ENCODE measurements at regions not wholly inside any gene's neighbourhood (a gene's known extent, or its start where the extent isn't known, plus 50 kb on each side); places are given as distances from the start of the nearest gene placed in this dataset.

- DNase-seq (ENCODE audit: low spot score), result no peak
- H3K9me3 ChIP-seq (ENCODE audit: control insufficient read depth in 4 of 4, low read length in 3 of 4), result no peaks in the 10 kb centered on the region
- H3K4me1 ChIP-seq (ENCODE audit: control insufficient read depth in 4 of 4, insufficient read depth in 4 of 4, low read length in 3 of 4), result no peaks in the 10 kb centered on the region
- no peak for TF ChIP-seq ZBTB33 (IDR thresholded peaks at IDR 0.05)
- TF ChIP-seq MAX (IDR thresholded peaks at IDR 0.05), result no peak
- no peak for TF ChIP-seq NR2F2 (IDR thresholded peaks at IDR 0.05)
- no peak overlapping the region for H3K27ac ChIP-seq (ENCODE audit: low read depth in 1 of 2, low read length in 2 of 2)
- no peak overlapping the region for H3K9ac ChIP-seq (ENCODE audit: low read depth in 1 of 2, low read length in 2 of 2)
- no peak overlapping the region for H3K4me3 ChIP-seq (ENCODE audit: low read depth in 1 of 3, low read length in 3 of 3)
- no peaks in the 10 kb centered on the region for H3K36me3 ChIP-seq (ENCODE audit: control insufficient read depth in 4 of 4, insufficient read depth in 3 of 4, low read depth in 1 of 4, low read length in 3 of 4)
- WGBS, result 76% methylated on average over 2 of the region's 2 CpGs
- no peaks in the 10 kb centered on the region for H3K27me3 ChIP-seq (ENCODE audit: control insufficient read depth in 4 of 4, insufficient read depth in 4 of 4, low read length in 3 of 4)
Measured at GRCh38 chr4:162700358-162700757, 466.3 kb downstream of the NAF1 start.

- DNase-seq (ENCODE audit: low spot score), result no peak
- 94% methylated on average over 1 of the region's 1 CpG for WGBS
- no peak overlapping the region for H3K4me3 ChIP-seq (ENCODE audit: low read depth in 1 of 3, low read length in 3 of 3)
- no peak for TF ChIP-seq HNF4G (IDR thresholded peaks at IDR 0.05)
- TF ChIP-seq NR2F2 (IDR thresholded peaks at IDR 0.05), result no peak
- no peak for TF ChIP-seq FOXA2 (IDR thresholded peaks at IDR 0.05)
- no peak for TF ChIP-seq GABPA (IDR thresholded peaks at IDR 0.05 in 1 of 2, conservative IDR thresholded peaks at IDR 0.05 in 1 of 2)
- no peak for TF ChIP-seq FOXA1 (IDR thresholded peaks at IDR 0.05)
- no peak for TF ChIP-seq CTCF (IDR thresholded peaks at IDR 0.05; ENCODE audit: low read depth, low read length, missing input control)
- no peak for TF ChIP-seq MAX (IDR thresholded peaks at IDR 0.05)
- TF ChIP-seq JUND (IDR thresholded peaks at IDR 0.05), result no peak
- no peak for TF ChIP-seq EGR1 (IDR thresholded peaks at IDR 0.05; ENCODE audit: low read depth in 2 of 2)
- TF ChIP-seq YY1 (IDR thresholded peaks at IDR 0.05), result no peak
- no peak for TF ChIP-seq TAF1 (conservative IDR thresholded peaks at IDR 0.05)
- TF ChIP-seq ATF3 (IDR thresholded peaks at IDR 0.05), result no peak
- TF ChIP-seq HNF4A (conservative IDR thresholded peaks at IDR 0.05), result no peak
- TF ChIP-seq RAD21 (IDR thresholded peaks at IDR 0.05), result no peak
- H3K9ac ChIP-seq (ENCODE audit: low read depth in 1 of 2, low read length in 2 of 2), result no peak overlapping the region
- no peaks in the 10 kb centered on the region for H3K4me1 ChIP-seq (ENCODE audit: control insufficient read depth in 4 of 4, insufficient read depth in 4 of 4, low read length in 3 of 4)
- H3K36me3 ChIP-seq (ENCODE audit: control insufficient read depth in 4 of 4, insufficient read depth in 3 of 4, low read depth in 1 of 4, low read length in 3 of 4), result no peaks in the 10 kb centered on the region
- no peak overlapping the region for H3K27ac ChIP-seq (ENCODE audit: low read depth in 1 of 2, low read length in 2 of 2)
- no peaks in the 10 kb centered on the region for H3K27me3 ChIP-seq (ENCODE audit: control insufficient read depth in 4 of 4, insufficient read depth in 4 of 4, low read length in 3 of 4)
- H3K9me3 ChIP-seq (ENCODE audit: control insufficient read depth in 4 of 4, low read length in 3 of 4), result no peaks in the 10 kb centered on the region
Measured at GRCh38 chr4:162699629-162700028, 467.1 kb downstream of the NAF1 start.

GRCh38 chr4:162685410-162685809 is 481.3 kb downstream of the NAF1 start:
- peaks cover 0 to 4% (median 2%) of the 10 kb centered on the region in 4 donors for H3K4me1 ChIP-seq (ENCODE audit: control insufficient read depth in 4 of 4, insufficient read depth in 4 of 4, low read length in 3 of 4)
- TF ChIP-seq TAF1 (conservative IDR thresholded peaks at IDR 0.05), result no peak
- TF ChIP-seq YY1 (IDR thresholded peaks at IDR 0.05), result no peak
- TF ChIP-seq HNF4A (conservative IDR thresholded peaks at IDR 0.05), result peak; percentile 21 to 55
- TF ChIP-seq ATF3 (IDR thresholded peaks at IDR 0.05), result no peak
- TF ChIP-seq JUND (IDR thresholded peaks at IDR 0.05), result peak in 1 of 2 donors; percentile 27
- TF ChIP-seq RXRA (IDR thresholded peaks at IDR 0.05), result peak in 1 of 2 donors; percentile 12
- H3K27me3 ChIP-seq (ENCODE audit: control insufficient read depth in 4 of 4, insufficient read depth in 4 of 4, low read length in 3 of 4), result no peaks in the 10 kb centered on the region
- no peak for DNase-seq (ENCODE audit: low spot score)
- H3K9ac ChIP-seq (ENCODE audit: low read depth in 1 of 2, low read length in 2 of 2), result no peak overlapping the region
- WGBS, result 95% methylated on average over 1 of the region's 1 CpG
- no peaks in the 10 kb centered on the region for H3K36me3 ChIP-seq (ENCODE audit: control insufficient read depth in 4 of 4, insufficient read depth in 3 of 4, low read depth in 1 of 4, low read length in 3 of 4)
- peak overlapping the region in 1 of 2 donors; percentile 56 for H3K27ac ChIP-seq (ENCODE audit: low read depth in 1 of 2, low read length in 2 of 2)
- no peaks in the 10 kb centered on the region for H3K9me3 ChIP-seq (ENCODE audit: control insufficient read depth in 4 of 4, low read length in 3 of 4)
- H3K4me3 ChIP-seq (ENCODE audit: low read depth in 1 of 3, low read length in 3 of 3), result no peak overlapping the region

All from liver (tissue), 8 donors.